Panc1 (cell line): ENCODE measurements at regions not wholly inside any gene's neighbourhood (a gene's known extent, or its start where the extent isn't known, plus 50 kb on each side); places are given as distances from the start of the nearest gene placed in this dataset.

Experiments
- POLR2AphosphoS5 ChIP-seq: IDR thresholded peaks from 2 replicates; pipeline ENCODE4 v1.6.1; 2012; ENCODE audit warnings: mild to moderate bottlenecking, low read depth, low read length, moderate library complexity
- REST ChIP-seq, 2 experiments: IDR thresholded peaks; 2 replicates each; pipeline ENCODE4 v1.6.1; 2011 to 2012; ENCODE audit warnings: low read depth in 2 of 2, control low read depth in 1 of 2, low read length in 1 of 2, mild to moderate bottlenecking in 1 of 2, moderate library complexity in 1 of 2; ENCODE audit not compliant: insufficient read depth in 1 of 2
- TCF7L2 ChIP-seq: IDR thresholded peaks from 2 replicates; pipeline ENCODE4 v1.6.1; 2011; ENCODE audit warnings: mild to moderate bottlenecking, low read depth, low read length, inconsistent platforms
- TF ChIP-seq, protein P1 (sequence below): fragments of 450-650 bp; IDR thresholded peaks from 2 replicates; pipeline ENCODE4 v1.5.1; 2017; ENCODE audit warnings: mild to moderate bottlenecking

- TF ChIP-seq REST (IDR thresholded peaks at IDR 0.05; ENCODE audit: insufficient read depth in 1 of 2, low read depth in 2 of 2, low read length in 1 of 2) (no peak), POLR2AphosphoS5 (no peak), TCF7L2 (no peak)
- TF ChIP-seq, protein P1, sequence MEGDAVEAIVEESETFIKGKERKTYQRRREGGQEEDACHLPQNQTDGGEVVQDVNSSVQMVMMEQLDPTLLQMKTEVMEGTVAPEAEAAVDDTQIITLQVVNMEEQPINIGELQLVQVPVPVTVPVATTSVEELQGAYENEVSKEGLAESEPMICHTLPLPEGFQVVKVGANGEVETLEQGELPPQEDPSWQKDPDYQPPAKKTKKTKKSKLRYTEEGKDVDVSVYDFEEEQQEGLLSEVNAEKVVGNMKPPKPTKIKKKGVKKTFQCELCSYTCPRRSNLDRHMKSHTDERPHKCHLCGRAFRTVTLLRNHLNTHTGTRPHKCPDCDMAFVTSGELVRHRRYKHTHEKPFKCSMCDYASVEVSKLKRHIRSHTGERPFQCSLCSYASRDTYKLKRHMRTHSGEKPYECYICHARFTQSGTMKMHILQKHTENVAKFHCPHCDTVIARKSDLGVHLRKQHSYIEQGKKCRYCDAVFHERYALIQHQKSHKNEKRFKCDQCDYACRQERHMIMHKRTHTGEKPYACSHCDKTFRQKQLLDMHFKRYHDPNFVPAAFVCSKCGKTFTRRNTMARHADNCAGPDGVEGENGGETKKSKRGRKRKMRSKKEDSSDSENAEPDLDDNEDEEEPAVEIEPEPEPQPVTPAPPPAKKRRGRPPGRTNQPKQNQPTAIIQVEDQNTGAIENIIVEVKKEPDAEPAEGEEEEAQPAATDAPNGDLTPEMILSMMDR, result no peak
These were observed 330.8 kb upstream of the SPRY2 start for GRCh38 chr13:80671773-80672172.
